PFSK-1 (cell line): ENCODE measurements at regions not wholly inside any gene's neighbourhood (a gene's known extent, or its start where the extent isn't known, plus 50 kb on each side); places are given as distances from the start of the nearest gene placed in this dataset.

Source experiments
- FOXP2 ChIP-seq: optimal IDR thresholded peaks from 2 replicates; pipeline ENCODE3; 2011; ENCODE audit warnings: borderline replicate concordance, control low read depth, inconsistent platforms; ENCODE audit not compliant: insufficient read depth; ENCODE audit errors: extremely low read length, extremely low read depth
- POLR2AphosphoS5 ChIP-seq: IDR thresholded peaks from 2 replicates; pipeline ENCODE4 v1.6.1; 2012; ENCODE audit warnings: low read depth, mild to moderate bottlenecking, control low read depth, low read length, moderate library complexity
- REST ChIP-seq, 2 experiments: IDR thresholded peaks; 2 replicates each; pipeline versions ENCODE4 v1.6.1 to v1.8.0; 2011 to 2012; ENCODE audit warnings: low read depth in 2 of 2, low read length in 2 of 2, control low read depth in 1 of 2, inconsistent platforms in 1 of 2, mild to moderate bottlenecking in 1 of 2, moderate library complexity in 1 of 2; ENCODE audit not compliant: insufficient read depth in 1 of 2
- SIN3A ChIP-seq: IDR thresholded peaks from 2 replicates; pipeline ENCODE4 v1.6.1; 2012; ENCODE audit warnings: mild to moderate bottlenecking, low read length, moderate library complexity, borderline replicate concordance; ENCODE audit not compliant: insufficient read depth
- TAF1 ChIP-seq: IDR thresholded peaks from 2 replicates; pipeline ENCODE4 v1.6.1; 2012; ENCODE audit warnings: low read length, control low read depth, borderline replicate concordance; ENCODE audit not compliant: insufficient read depth

DNA sequence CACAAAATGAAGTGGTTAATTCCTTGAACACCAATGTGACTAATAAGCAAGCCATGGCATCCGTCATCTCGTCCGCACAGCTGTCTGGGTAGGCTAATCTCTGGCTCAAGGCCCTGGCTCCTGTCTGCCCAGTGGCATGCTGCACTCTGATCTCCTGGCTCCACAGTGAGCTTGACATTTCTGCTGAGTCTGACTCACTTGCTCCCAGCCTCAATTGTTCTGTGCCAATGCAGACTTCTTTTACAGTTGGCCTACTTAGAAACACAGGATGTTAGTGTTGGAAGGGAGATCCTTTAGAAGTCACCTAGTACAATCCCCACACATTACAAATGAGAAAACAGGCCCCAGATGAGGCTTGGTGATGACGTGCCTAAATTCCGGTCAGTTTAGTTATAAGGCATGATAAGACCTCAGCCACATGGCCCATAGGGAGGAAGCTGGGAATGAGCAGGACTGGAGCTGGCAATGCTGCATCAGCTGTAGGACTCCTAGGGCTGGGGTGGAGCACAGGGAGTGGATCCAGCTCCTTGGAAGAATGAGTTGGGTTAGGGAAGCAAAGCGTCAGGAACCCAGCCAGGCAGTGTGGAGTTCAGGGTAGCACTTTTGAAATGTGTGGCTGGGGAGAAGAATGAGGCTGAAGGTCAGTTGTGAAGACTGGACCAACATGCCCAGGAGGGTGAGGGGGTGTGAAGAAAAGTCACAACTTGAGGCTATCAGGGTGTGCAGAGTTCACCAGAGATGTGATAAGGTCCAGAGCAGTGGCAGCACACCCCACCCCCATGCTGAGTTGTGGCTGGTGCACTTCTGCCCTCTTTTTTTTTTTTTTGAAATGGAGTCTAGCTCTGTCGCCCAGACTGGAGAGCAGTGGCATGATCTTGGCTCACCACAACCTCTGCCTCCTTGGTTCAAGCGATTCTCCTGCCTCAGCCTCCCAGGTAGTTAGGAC is 70.2 kb upstream of the EED start:
- TF ChIP-seq POLR2AphosphoS5 (no peak), REST (IDR thresholded peaks at IDR 0.05; ENCODE audit: insufficient read depth in 1 of 2, low read depth in 2 of 2, low read length in 2 of 2) (no peak), FOXP2 (no peak), TAF1 (no peak), SIN3A (no peak; the same call in 1 of the 2 replicates)

GRCh38 chr11:86172894-86173293 is 71.7 kb upstream of the EED start:
- TF ChIP-seq FOXP2, result no peak
- TF ChIP-seq TAF1, result no peak
- TF ChIP-seq SIN3A, result no peak
- no peak for TF ChIP-seq POLR2AphosphoS5
- TF ChIP-seq REST (IDR thresholded peaks at IDR 0.05; ENCODE audit: insufficient read depth in 1 of 2, low read depth in 2 of 2, low read length in 2 of 2), result no peak

DNA sequence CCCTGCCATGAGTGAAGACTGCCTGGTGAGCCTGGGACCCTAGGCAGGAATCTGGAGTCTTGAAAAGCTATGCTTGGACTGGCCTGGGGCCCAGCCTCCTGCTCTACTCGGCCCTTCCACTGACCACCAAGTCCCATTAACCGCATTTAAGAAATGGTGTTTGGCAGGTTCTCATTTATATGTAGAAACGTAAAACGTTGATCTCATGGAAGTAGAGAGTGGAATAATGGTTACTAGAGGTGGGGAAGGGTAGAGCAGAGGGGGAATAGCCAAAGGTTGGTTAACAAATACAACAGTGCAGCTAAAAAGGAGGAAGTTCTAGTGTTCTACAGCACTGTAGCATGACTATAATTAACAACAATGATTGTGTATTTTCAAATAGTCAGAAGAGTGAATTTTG is 72.9 kb upstream of the EED start:
- TF ChIP-seq FOXP2 (no peak), SIN3A (no peak), TAF1 (no peak), REST (IDR thresholded peaks at IDR 0.05; ENCODE audit: insufficient read depth in 1 of 2, low read depth in 2 of 2, low read length in 2 of 2) (no peak), POLR2AphosphoS5 (no peak)

DNA sequence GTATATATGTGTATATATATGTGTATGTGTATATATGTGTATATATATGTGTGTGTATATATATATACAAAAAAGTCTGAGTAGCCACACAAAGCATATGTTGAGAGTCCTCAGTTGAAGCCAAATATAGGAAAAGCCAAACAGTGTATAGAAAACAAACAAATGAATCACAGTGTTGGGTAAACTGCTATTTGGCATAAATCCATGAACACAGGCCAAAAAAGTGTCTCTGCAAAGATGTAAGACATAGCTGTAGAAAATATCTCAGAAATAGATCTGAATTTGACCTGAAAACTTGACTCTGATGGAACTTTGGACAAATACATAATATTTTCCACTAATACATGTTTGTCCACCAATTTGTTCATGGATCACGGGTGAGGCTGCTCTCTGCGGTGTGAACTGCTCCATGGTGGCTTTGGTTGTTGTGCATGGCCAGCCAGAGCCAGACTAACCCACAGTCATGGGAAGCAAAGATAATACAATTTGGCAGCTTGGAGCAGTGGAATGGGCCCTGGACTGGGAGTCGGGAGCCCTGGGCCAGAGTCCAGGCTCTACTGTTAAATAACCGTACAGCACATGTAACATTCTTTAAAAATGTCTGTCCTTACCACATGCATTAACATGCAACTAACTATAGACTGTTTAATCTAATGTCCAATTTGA is 76.9 kb upstream of the EED start:
- no peak for TF ChIP-seq POLR2AphosphoS5
- no peak for TF ChIP-seq REST (IDR thresholded peaks at IDR 0.05; ENCODE audit: insufficient read depth in 1 of 2, low read depth in 2 of 2, low read length in 2 of 2)
- TF ChIP-seq TAF1, result no peak
- no peak for TF ChIP-seq FOXP2
- TF ChIP-seq SIN3A, result no peak
